Keratinocyte (primary cell): ENCODE measurements at regions not wholly inside any gene's neighbourhood (a gene's known extent, or its start where the extent isn't known, plus 50 kb on each side); places are given as distances from the start of the nearest gene placed in this dataset.

Source experiments
- DNase-seq: peaks from one replicate; pipeline ENCODE4 v3.0.0-alpha.2; 2011; ENCODE audit warnings: low read depth, missing footprints, low spot score
- FAIRE-seq: peaks from 2 replicates; lab custom pipeline; 2011; peaks lifted over from hg19 to GRCh38; lab: Jason Lieb, UNC
- H2AFZ ChIP-seq: 2 replicates; pipeline ENCODE4 v1.6.0; 2012; ENCODE audit warnings: low read length, control low read depth, inconsistent platforms; ENCODE audit not compliant: control insufficient read depth
- H3K27ac ChIP-seq: 2 replicates; pipeline ENCODE4 v1.5.1; 2011; ENCODE audit warnings: low read length; ENCODE audit not compliant: control insufficient read depth, insufficient read depth
- H3K27me3 ChIP-seq: 3 replicates; pipeline ENCODE4 v1.6.0; 2011; ENCODE audit warnings: low read length; ENCODE audit not compliant: control insufficient read depth, insufficient read depth; ENCODE audit errors: extremely low read depth
- H3K36me3 ChIP-seq, 2 experiments: 2 replicates in 1 of 2; 3 replicates in 1 of 2; pipeline ENCODE4 v1.5.1; 2011; ENCODE audit warnings: low read length in 2 of 2, mild to moderate bottlenecking in 1 of 2; ENCODE audit not compliant: control insufficient read depth in 2 of 2, insufficient read depth in 2 of 2; ENCODE audit errors: extremely low read depth in 1 of 2
- H3K4me1 ChIP-seq: 3 replicates; pipeline ENCODE4 v1.5.1; 2011; ENCODE audit warnings: low read length; ENCODE audit not compliant: control insufficient read depth, insufficient read depth; ENCODE audit errors: extremely low read depth
- H3K4me2 ChIP-seq: 3 replicates; pipeline ENCODE4 v1.6.0; 2011; ENCODE audit warnings: low read depth, low read length; ENCODE audit not compliant: control insufficient read depth, insufficient read depth; ENCODE audit errors: extremely low read depth
- H3K4me3 ChIP-seq, 3 experiments: fragments of 200-600 bp in 1 of 3; sonication (generic) in 1 of 3; 2 replicates in 2 of 3; 3 replicates in 1 of 3; pipeline ENCODE4 v1.5.1; 2011 to 2016; ENCODE audit warnings: low read length in 3 of 3, mild to moderate bottlenecking in 3 of 3, control low read depth in 2 of 3, inconsistent platforms in 1 of 3, low read depth in 1 of 3, mixed read lengths in 1 of 3, mixed run types in 1 of 3, moderate library complexity in 1 of 3; ENCODE audit not compliant: control insufficient read depth in 2 of 3, insufficient read depth in 2 of 3; ENCODE audit errors: extremely low read depth in 1 of 3
- H3K79me2 ChIP-seq: 2 replicates; pipeline ENCODE4 v1.6.0; 2012; ENCODE audit warnings: low read length; ENCODE audit not compliant: control insufficient read depth, insufficient read depth
- H3K9ac ChIP-seq: 3 replicates; pipeline ENCODE4 v1.6.0; 2011; ENCODE audit warnings: low read length; ENCODE audit not compliant: control insufficient read depth, insufficient read depth; ENCODE audit errors: extremely low read depth
- H3K9me1 ChIP-seq: 3 replicates; pipeline ENCODE4 v1.6.0; 2011; ENCODE audit warnings: low read length; ENCODE audit not compliant: control insufficient read depth, insufficient read depth; ENCODE audit errors: extremely low read depth
- H3K9me3 ChIP-seq: 2 replicates; pipeline ENCODE4 v1.5.1; 2012; ENCODE audit warnings: low read depth, low read length; ENCODE audit not compliant: control insufficient read depth
- H4K20me1 ChIP-seq: 3 replicates; pipeline ENCODE4 v1.6.0; 2011; ENCODE audit warnings: low read length; ENCODE audit not compliant: control insufficient read depth, insufficient read depth; ENCODE audit errors: extremely low read depth
- CTCF ChIP-seq, 3 experiments: IDR thresholded peaks in 1 of 3; conservative IDR thresholded peaks in 1 of 3; optimal IDR thresholded peaks in 1 of 3; 2 replicates in 2 of 3; 3 replicates in 1 of 3; pipeline versions ENCODE3 to v1.5.1; 2011; ENCODE audit warnings: low read length in 3 of 3, mild to moderate bottlenecking in 3 of 3, moderate library complexity in 2 of 3, control low read depth in 1 of 3, inconsistent platforms in 1 of 3; ENCODE audit not compliant: insufficient read depth in 2 of 3; ENCODE audit errors: extremely low read depth in 1 of 3
- EZH2 ChIP-seq: IDR thresholded peaks from one replicate; pipeline ENCODE4 v1.6.1; 2012; ENCODE audit warnings: inconsistent platforms, mild to moderate bottlenecking, low read length, moderate library complexity
- dilution Hi-C: fragments of 300-500 bp; cut with MboI; formaldehyde crosslinking; loops from one replicate; pipeline ENCODE4 v1.7.0; 2020; ENCODE audit warnings: low sequenced_read_pairs; ENCODE audit not compliant: extremely low pct_ligation_motif_present

GRCh38 chr6:144899161-144899560, 614.0 kb downstream of the UTRN start:
- DNase-seq (no peak), FAIRE-seq (no peak)
- Histone ChIP-seq H3K4me1 (peaks cover 7% of the 10 kb centered on the region), H4K20me1 (no peaks in the 10 kb centered on the region), H3K27me3 (no peaks in the 10 kb centered on the region), H3K9ac (no peak overlapping the region), H3K9me3 (no peaks in the 10 kb centered on the region), H3K9me1 (no peaks in the 10 kb centered on the region), H3K4me2 (no peak overlapping the region), H3K79me2 (no peaks in the 10 kb centered on the region), H3K36me3 (no peaks in the 10 kb centered on the region), H2AFZ (no peak overlapping the region), H3K4me3 (no peak overlapping the region), H3K27ac (no peak overlapping the region)
- dilution Hi-C loops: no loop called here
- TF ChIP-seq EZH2 (no peak), CTCF (optimal IDR thresholded peaks at IDR 0.05 in 1 of 3, IDR thresholded peaks at IDR 0.05 in 1 of 3, conservative IDR thresholded peaks at IDR 0.05 in 1 of 3; ENCODE audit: extremely low read depth in 1 of 3, insufficient read depth in 2 of 3, low read length in 3 of 3) (no peak)

- Histone ChIP-seq H2AFZ (no peak overlapping the region), H3K4me3 (no peak overlapping the region), H3K79me2 (no peaks in the 10 kb centered on the region), H3K4me1 (peaks cover 7% of the 10 kb centered on the region), H3K9me1 (no peaks in the 10 kb centered on the region), H3K4me2 (no peak overlapping the region), H3K9me3 (no peaks in the 10 kb centered on the region), H3K36me3 (no peaks in the 10 kb centered on the region), H3K9ac (no peak overlapping the region), H3K27me3 (no peaks in the 10 kb centered on the region), H3K27ac (no peak overlapping the region), H4K20me1 (no peaks in the 10 kb centered on the region)
- dilution Hi-C loops: no loop called here
- FAIRE-seq: no peak
- TF ChIP-seq CTCF (optimal IDR thresholded peaks at IDR 0.05 in 1 of 3, IDR thresholded peaks at IDR 0.05 in 1 of 3, conservative IDR thresholded peaks at IDR 0.05 in 1 of 3; ENCODE audit: extremely low read depth in 1 of 3, insufficient read depth in 2 of 3, low read length in 3 of 3) (no peak), EZH2 (no peak)
- DNase-seq: no peak
Measured at GRCh38 chr6:144901412-144901811, 616.3 kb downstream of the UTRN start.
